Panc1 (cell line): ENCODE measurements at regions not wholly inside any gene's neighbourhood (a gene's known extent, or its start where the extent isn't known, plus 50 kb on each side); places are given as distances from the start of the nearest gene placed in this dataset.

Experiments used
- ATAC-seq: fragments of 200-7000 bp; cut with Tn5 transposase; 2 replicates; pipeline ENCODE4 v1.9.1; 2020; ENCODE audit warnings: mild to moderate bottlenecking, moderate library complexity
- BruUV-seq: library from RNA; stranded (reverse); fragments of 400-500 nt; replicated peaks from 2 replicates; lab custom pipeline; 2021; lab: Mats Ljungman, UMichigan
- CTCF ChIA-PET: fragments of 300-600 bp; sonication (Branson Sonifier 250); formaldehyde crosslinking; loops from one replicate; lab custom pipeline; 2022; ENCODE audit warnings: antibody characterized with exemption; lab: Charles Lee
- POLR2A ChIA-PET: fragments of 300-600 bp; sonication (Branson Sonifier 250); formaldehyde crosslinking; loops from one replicate; lab custom pipeline; 2022; ENCODE audit warnings: antibody characterized with exemption; lab: Charles Lee
- DNase-seq: peaks from one replicate; pipeline ENCODE4 v3.0.0-alpha.2; 2010; ENCODE audit warnings: low read depth, low spot score
- H3K27ac ChIP-seq: 2 replicates; pipeline ENCODE4 v1.5.1; 2011; ENCODE audit warnings: mild to moderate bottlenecking, low read length, inconsistent platforms
- H3K27me3 ChIP-seq: fragments of 200-500 bp; sonication (Bioruptor generic); 2 replicates; pipeline ENCODE4 v1.6.0; 2014; ENCODE audit warnings: low read length, inconsistent platforms; ENCODE audit not compliant: control insufficient read depth, insufficient read depth
- H3K36me3 ChIP-seq: fragments of 200-500 bp; sonication (Bioruptor generic); 2 replicates; pipeline ENCODE4 v1.5.1; 2014; ENCODE audit warnings: inconsistent platforms, mild to moderate bottlenecking, low read length, moderate library complexity; ENCODE audit not compliant: control insufficient read depth, insufficient read depth
- H3K4me1 ChIP-seq: 2 replicates; pipeline ENCODE4 v1.5.1; 2011; ENCODE audit warnings: inconsistent platforms, mild to moderate bottlenecking, low read length, moderate library complexity; ENCODE audit not compliant: control insufficient read depth, insufficient read depth
- H3K4me3 ChIP-seq, 2 experiments: 2 replicates each; pipeline ENCODE4 v1.5.1; 2011 to 2012; ENCODE audit warnings: low read depth in 2 of 2, low read length in 2 of 2, mild to moderate bottlenecking in 2 of 2, inconsistent platforms in 1 of 2, moderate library complexity in 1 of 2
- H3K9me3 ChIP-seq: fragments of 200-500 bp; sonication (Bioruptor generic); 2 replicates; pipeline ENCODE4 v1.5.1; 2014; ENCODE audit warnings: low read depth, mild to moderate bottlenecking, inconsistent platforms, low read length, moderate library complexity; ENCODE audit not compliant: control insufficient read depth, insufficient read depth
- POLR2AphosphoS5 ChIP-seq: IDR thresholded peaks from 2 replicates; pipeline ENCODE4 v1.6.1; 2012; ENCODE audit warnings: mild to moderate bottlenecking, low read depth, low read length, moderate library complexity
- REST ChIP-seq, 2 experiments: IDR thresholded peaks; 2 replicates each; pipeline ENCODE4 v1.6.1; 2011 to 2012; ENCODE audit warnings: low read depth in 2 of 2, control low read depth in 1 of 2, low read length in 1 of 2, mild to moderate bottlenecking in 1 of 2, moderate library complexity in 1 of 2; ENCODE audit not compliant: insufficient read depth in 1 of 2
- SIN3A ChIP-seq: IDR thresholded peaks from 2 replicates; pipeline ENCODE4 v1.6.1; 2012; ENCODE audit warnings: low read depth, mild to moderate bottlenecking, low read length, moderate library complexity, borderline replicate concordance; ENCODE audit not compliant: insufficient read depth
- TCF7L2 ChIP-seq: IDR thresholded peaks from 2 replicates; pipeline ENCODE4 v1.6.1; 2011; ENCODE audit warnings: mild to moderate bottlenecking, low read depth, low read length, inconsistent platforms
- in situ Hi-C: cut with HindIII; loops from 2 replicates; pipeline ENCODE4 v1.10.0; 2016; ENCODE audit warnings: low sequenced_read_pairs, low pct_unique_long_range_greater_than_20kb
- intact Hi-C: fragments of 100-400 bp; cut with micrococcal nuclease; formaldehyde crosslinking; loops from one replicate; pipeline ENCODE4 v1.10.0; 2022; ENCODE audit not compliant: unreplicated experiment
- TF ChIP-seq, protein P1 (sequence below): fragments of 450-650 bp; IDR thresholded peaks from 2 replicates; pipeline ENCODE4 v1.5.1; 2017; ENCODE audit warnings: mild to moderate bottlenecking

- H3K27ac ChIP-seq: no peak overlapping the region
- H3K4me3 ChIP-seq: no peak overlapping the region
- TF ChIP-seq POLR2AphosphoS5 (no peak), TCF7L2 (no peak), SIN3A (no peak), REST (IDR thresholded peaks at IDR 0.05; ENCODE audit: insufficient read depth in 1 of 2, low read depth in 2 of 2, low read length in 1 of 2) (no peak)
- TF ChIP-seq, protein P1, sequence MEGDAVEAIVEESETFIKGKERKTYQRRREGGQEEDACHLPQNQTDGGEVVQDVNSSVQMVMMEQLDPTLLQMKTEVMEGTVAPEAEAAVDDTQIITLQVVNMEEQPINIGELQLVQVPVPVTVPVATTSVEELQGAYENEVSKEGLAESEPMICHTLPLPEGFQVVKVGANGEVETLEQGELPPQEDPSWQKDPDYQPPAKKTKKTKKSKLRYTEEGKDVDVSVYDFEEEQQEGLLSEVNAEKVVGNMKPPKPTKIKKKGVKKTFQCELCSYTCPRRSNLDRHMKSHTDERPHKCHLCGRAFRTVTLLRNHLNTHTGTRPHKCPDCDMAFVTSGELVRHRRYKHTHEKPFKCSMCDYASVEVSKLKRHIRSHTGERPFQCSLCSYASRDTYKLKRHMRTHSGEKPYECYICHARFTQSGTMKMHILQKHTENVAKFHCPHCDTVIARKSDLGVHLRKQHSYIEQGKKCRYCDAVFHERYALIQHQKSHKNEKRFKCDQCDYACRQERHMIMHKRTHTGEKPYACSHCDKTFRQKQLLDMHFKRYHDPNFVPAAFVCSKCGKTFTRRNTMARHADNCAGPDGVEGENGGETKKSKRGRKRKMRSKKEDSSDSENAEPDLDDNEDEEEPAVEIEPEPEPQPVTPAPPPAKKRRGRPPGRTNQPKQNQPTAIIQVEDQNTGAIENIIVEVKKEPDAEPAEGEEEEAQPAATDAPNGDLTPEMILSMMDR: no peak
- ChIA-PET CTCF (no interaction called here), POLR2A (no interaction called here)
- ATAC-seq (no peak), DNase-seq (no peak)
- intact Hi-C loops (no loop called here), in situ Hi-C loops (no loop called here)
- no peaks in the 10 kb centered on the region for H3K4me1 ChIP-seq
- BruUV-seq: no TSS peak
- H3K36me3 ChIP-seq: no peaks in the 10 kb centered on the region
- no peaks in the 10 kb centered on the region for H3K27me3 ChIP-seq
- H3K9me3 ChIP-seq: no peaks in the 10 kb centered on the region
These were observed 1277.6 kb downstream of the AACS start for GRCh38 chr12:126342866-126343265.

DNA sequence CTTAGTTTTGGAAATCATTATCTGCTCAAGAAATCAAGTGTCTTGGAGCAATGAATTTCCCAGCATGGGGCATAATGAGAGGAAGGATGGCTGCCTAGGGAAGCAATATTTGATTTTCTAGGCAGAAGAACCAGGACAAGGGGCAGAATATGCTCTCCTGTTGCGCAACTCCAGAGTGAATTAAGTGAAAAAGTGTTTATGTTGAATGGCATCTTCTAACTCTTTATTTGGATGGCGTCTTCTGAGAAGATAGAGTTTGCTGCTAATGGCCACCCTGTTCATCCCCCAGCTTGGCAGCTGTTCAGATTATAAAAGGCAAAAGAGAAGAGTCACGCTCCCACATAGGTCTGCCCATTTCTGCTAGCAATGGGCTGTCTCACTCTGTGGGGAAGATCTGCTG lies 1278.1 kb downstream of the AACS start:
- H3K9me3 ChIP-seq: no peaks in the 10 kb centered on the region
- CTCF ChIA-PET: no interaction called here
- H3K4me1 ChIP-seq: no peaks in the 10 kb centered on the region
- POLR2A ChIA-PET: no interaction called here
- no peak for ATAC-seq
- in situ Hi-C loops: no loop called here
- H3K27me3 ChIP-seq: no peaks in the 10 kb centered on the region
- no peak overlapping the region for H3K4me3 ChIP-seq
- H3K36me3 ChIP-seq: no peaks in the 10 kb centered on the region
- TF ChIP-seq, protein P1: no peak
- no TSS peak for BruUV-seq
- no peak for DNase-seq
- intact Hi-C loops: no loop called here
- H3K27ac ChIP-seq: no peak overlapping the region

- Histone ChIP-seq H3K27ac (no peak overlapping the region), H3K4me1 (no peaks in the 10 kb centered on the region), H3K4me3 (no peak overlapping the region), H3K36me3 (no peaks in the 10 kb centered on the region), H3K27me3 (no peaks in the 10 kb centered on the region), H3K9me3 (no peaks in the 10 kb centered on the region)
- no TSS peak for BruUV-seq
- intact Hi-C loops: no loop called here
- ATAC-seq (no peak), DNase-seq (no peak)
- TF ChIP-seq, protein P1: no peak
- no peak for TF ChIP-seq POLR2AphosphoS5
- ChIA-PET POLR2A (no interaction called here), CTCF (no interaction called here)
- in situ Hi-C loops: no loop called here
These were observed 1280.9 kb downstream of the AACS start for GRCh38 chr12:126346087-126346486.
